Mammary epithelial cell (primary cell): ENCODE measurements at regions not wholly inside any gene's neighbourhood (a gene's known extent, or its start where the extent isn't known, plus 50 kb on each side); places are given as distances from the start of the nearest gene placed in this dataset.

ENCODE experiments used
- EZH2 ChIP-seq: IDR thresholded peaks from 2 replicates; pipeline ENCODE4 v1.6.1; 2012; ENCODE audit warnings: low read length, inconsistent platforms, borderline replicate concordance
- TF ChIP-seq, protein P1 (sequence below), 2 donors: IDR thresholded peaks in 1 of 2; conservative IDR thresholded peaks in 1 of 2; 2 replicates each; pipeline ENCODE4 v1.5.1; 2011 to 2012; ENCODE audit warnings: inconsistent platforms in 2 of 2, low read length in 2 of 2, mild to moderate bottlenecking in 2 of 2, control low read depth in 1 of 2, low read depth in 1 of 2; ENCODE audit not compliant: insufficient read depth in 1 of 2; ENCODE audit errors: extremely low read depth in 1 of 2

DNA sequence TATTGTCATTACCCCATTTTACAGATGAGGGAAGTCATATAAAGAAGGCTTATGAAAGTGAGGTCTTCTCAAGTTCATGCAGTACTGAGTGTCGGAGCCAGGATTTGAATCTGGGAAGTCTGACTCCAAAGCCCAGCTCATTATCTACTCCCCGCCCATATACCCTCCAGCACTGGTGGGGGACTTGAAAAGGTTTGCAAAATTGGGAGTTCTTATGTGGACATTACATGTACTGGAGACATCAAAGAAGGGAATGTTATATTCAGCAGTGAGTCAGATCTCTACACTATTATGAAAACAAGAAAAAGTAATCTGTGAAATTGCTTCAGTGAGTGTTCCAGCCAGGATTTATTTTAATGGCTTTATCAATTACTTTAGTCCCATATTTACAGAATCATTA lies 185.2 kb upstream of the CADPS start:
- TF ChIP-seq, protein P1, sequence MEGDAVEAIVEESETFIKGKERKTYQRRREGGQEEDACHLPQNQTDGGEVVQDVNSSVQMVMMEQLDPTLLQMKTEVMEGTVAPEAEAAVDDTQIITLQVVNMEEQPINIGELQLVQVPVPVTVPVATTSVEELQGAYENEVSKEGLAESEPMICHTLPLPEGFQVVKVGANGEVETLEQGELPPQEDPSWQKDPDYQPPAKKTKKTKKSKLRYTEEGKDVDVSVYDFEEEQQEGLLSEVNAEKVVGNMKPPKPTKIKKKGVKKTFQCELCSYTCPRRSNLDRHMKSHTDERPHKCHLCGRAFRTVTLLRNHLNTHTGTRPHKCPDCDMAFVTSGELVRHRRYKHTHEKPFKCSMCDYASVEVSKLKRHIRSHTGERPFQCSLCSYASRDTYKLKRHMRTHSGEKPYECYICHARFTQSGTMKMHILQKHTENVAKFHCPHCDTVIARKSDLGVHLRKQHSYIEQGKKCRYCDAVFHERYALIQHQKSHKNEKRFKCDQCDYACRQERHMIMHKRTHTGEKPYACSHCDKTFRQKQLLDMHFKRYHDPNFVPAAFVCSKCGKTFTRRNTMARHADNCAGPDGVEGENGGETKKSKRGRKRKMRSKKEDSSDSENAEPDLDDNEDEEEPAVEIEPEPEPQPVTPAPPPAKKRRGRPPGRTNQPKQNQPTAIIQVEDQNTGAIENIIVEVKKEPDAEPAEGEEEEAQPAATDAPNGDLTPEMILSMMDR (conservative IDR thresholded peaks at IDR 0.05 in 1 of 2, IDR thresholded peaks at IDR 0.05 in 1 of 2; ENCODE audit: extremely low read depth in 1 of 2, insufficient read depth in 1 of 2, low read depth in 1 of 2, low read length in 2 of 2): no peak
- TF ChIP-seq EZH2: no peak
